ENCODE measurements at regions not wholly inside any gene's neighbourhood (a gene's known extent, or its start where the extent isn't known, plus 50 kb on each side); places are given as distances from the start of the nearest gene placed in this dataset.

GRCh38 chr3:869269-869668 lies 223.6 kb upstream of the CNTN6 start:
- peaks cover 11% of the 10 kb centered on the region for H3K9me3 Mint-ChIP-seq (ENCODE audit: unreplicated experiment)
- no peaks in the 10 kb centered on the region for H3K36me3 Mint-ChIP-seq (ENCODE audit: low read depth, unreplicated experiment)
- no peaks in the 10 kb centered on the region for H3K27me3 Mint-ChIP-seq (ENCODE audit: unreplicated experiment)
- DNase-seq (ENCODE audit: low spot score): no peak
- no peak overlapping the region for H3K4me3 Mint-ChIP-seq (ENCODE audit: unreplicated experiment)
- no peaks in the 10 kb centered on the region for H3K4me1 Mint-ChIP-seq (ENCODE audit: unreplicated experiment)
- TF ChIP-seq, protein P1, sequence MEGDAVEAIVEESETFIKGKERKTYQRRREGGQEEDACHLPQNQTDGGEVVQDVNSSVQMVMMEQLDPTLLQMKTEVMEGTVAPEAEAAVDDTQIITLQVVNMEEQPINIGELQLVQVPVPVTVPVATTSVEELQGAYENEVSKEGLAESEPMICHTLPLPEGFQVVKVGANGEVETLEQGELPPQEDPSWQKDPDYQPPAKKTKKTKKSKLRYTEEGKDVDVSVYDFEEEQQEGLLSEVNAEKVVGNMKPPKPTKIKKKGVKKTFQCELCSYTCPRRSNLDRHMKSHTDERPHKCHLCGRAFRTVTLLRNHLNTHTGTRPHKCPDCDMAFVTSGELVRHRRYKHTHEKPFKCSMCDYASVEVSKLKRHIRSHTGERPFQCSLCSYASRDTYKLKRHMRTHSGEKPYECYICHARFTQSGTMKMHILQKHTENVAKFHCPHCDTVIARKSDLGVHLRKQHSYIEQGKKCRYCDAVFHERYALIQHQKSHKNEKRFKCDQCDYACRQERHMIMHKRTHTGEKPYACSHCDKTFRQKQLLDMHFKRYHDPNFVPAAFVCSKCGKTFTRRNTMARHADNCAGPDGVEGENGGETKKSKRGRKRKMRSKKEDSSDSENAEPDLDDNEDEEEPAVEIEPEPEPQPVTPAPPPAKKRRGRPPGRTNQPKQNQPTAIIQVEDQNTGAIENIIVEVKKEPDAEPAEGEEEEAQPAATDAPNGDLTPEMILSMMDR (IDR thresholded peaks at IDR 0.05; ENCODE audit: unreplicated experiment): no peak
- no peak overlapping the region for H3K27ac Mint-ChIP-seq (ENCODE audit: unreplicated experiment)

DNA sequence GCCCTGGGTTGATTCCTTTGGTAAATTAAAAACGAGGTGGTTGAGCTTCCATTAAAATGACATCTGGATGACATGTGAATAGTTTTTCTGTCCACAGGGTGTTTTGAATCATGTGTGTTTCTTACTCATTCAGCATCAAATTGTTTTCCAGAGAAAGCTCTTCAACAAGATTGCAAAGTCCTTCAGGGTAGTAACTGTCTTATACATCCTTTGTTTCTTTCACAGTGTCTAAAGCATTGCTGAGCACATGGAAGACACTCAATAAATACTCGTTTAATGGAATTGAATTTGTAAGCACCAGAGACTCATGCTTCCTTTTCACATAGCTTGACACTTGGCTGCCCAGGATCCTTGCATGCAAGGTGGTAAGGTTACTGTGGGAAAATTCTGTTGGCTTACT lies 223.1 kb upstream of the CNTN6 start:
- Mint-ChIP-seq H3K36me3 (ENCODE audit: low read depth, unreplicated experiment) (no peaks in the 10 kb centered on the region), H3K4me3 (ENCODE audit: unreplicated experiment) (no peak overlapping the region), H3K27ac (ENCODE audit: unreplicated experiment) (no peak overlapping the region), H3K9me3 (ENCODE audit: unreplicated experiment) (peaks cover 16% of the 10 kb centered on the region), H3K4me1 (ENCODE audit: unreplicated experiment) (no peaks in the 10 kb centered on the region), H3K27me3 (ENCODE audit: unreplicated experiment) (no peaks in the 10 kb centered on the region)
- TF ChIP-seq, protein P1 (IDR thresholded peaks at IDR 0.05; ENCODE audit: unreplicated experiment): no peak
- no peak for DNase-seq (ENCODE audit: low spot score)

DNA sequence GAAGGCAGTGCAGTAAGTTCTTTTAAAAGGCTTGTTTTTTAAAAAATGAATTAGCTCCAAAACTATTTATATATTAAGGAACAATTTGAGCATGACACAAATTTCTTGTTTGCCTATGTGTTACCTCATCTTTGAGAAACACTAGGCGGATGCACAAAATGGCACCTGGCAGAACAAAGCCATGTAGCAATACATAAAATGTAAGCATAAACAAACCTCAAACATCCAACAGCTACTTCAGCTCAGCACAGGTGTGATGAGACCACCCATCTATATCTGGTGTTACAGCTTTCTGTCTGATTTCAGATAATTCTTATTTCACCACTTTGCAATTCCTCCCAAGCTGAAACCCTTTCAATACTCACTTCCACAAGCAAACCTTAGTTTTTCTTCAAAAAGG lies 221.2 kb upstream of the CNTN6 start:
- Mint-ChIP-seq H3K4me1 (ENCODE audit: unreplicated experiment) (no peaks in the 10 kb centered on the region), H3K9me3 (ENCODE audit: unreplicated experiment) (peaks cover 20% of the 10 kb centered on the region), H3K27ac (ENCODE audit: unreplicated experiment) (no peak overlapping the region), H3K4me3 (ENCODE audit: unreplicated experiment) (no peak overlapping the region), H3K36me3 (ENCODE audit: low read depth, unreplicated experiment) (no peaks in the 10 kb centered on the region), H3K27me3 (ENCODE audit: unreplicated experiment) (no peaks in the 10 kb centered on the region)
- no peak for DNase-seq (ENCODE audit: low spot score)
- TF ChIP-seq, protein P1 (IDR thresholded peaks at IDR 0.05; ENCODE audit: unreplicated experiment): no peak

DNA sequence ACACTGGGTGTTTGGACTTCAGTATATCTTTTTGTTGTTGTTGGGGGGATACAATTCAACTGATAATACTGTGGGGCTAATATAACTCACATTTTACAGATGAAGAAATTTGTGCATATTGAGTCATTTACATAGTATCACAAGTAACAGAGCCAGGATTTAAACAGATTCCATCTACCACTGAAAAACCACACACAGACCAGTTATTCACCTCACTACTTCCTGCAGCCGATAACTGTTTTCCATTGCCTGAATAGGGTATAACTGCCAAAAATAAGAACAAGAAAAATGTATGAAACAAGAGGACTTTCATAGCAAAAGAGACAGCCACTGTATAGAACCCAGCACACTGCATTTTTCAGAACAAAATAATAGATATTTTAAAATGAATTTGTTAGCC lies 215.8 kb upstream of the CNTN6 start:
- H3K4me1 Mint-ChIP-seq (ENCODE audit: unreplicated experiment): no peaks in the 10 kb centered on the region
- H3K4me3 Mint-ChIP-seq (ENCODE audit: unreplicated experiment): no peak overlapping the region
- peaks cover 2% of the 10 kb centered on the region for H3K27me3 Mint-ChIP-seq (ENCODE audit: unreplicated experiment)
- H3K36me3 Mint-ChIP-seq (ENCODE audit: low read depth, unreplicated experiment): no peaks in the 10 kb centered on the region
- TF ChIP-seq, protein P1 (IDR thresholded peaks at IDR 0.05; ENCODE audit: unreplicated experiment): no peak
- DNase-seq (ENCODE audit: low spot score): no peak
- H3K9me3 Mint-ChIP-seq (ENCODE audit: unreplicated experiment): peaks cover 37% of the 10 kb centered on the region
- H3K27ac Mint-ChIP-seq (ENCODE audit: unreplicated experiment): no peak overlapping the region

GRCh38 chr3:878746-879145 lies 214.1 kb upstream of the CNTN6 start:
- peaks cover 37% of the 10 kb centered on the region for H3K9me3 Mint-ChIP-seq (ENCODE audit: unreplicated experiment)
- peaks cover 2% of the 10 kb centered on the region for H3K27me3 Mint-ChIP-seq (ENCODE audit: unreplicated experiment)
- TF ChIP-seq, protein P1 (IDR thresholded peaks at IDR 0.05; ENCODE audit: unreplicated experiment): no peak
- H3K36me3 Mint-ChIP-seq (ENCODE audit: low read depth, unreplicated experiment): no peaks in the 10 kb centered on the region
- no peak overlapping the region for H3K4me3 Mint-ChIP-seq (ENCODE audit: unreplicated experiment)
- no peak for DNase-seq (ENCODE audit: low spot score)
- H3K4me1 Mint-ChIP-seq (ENCODE audit: unreplicated experiment): no peaks in the 10 kb centered on the region
- H3K27ac Mint-ChIP-seq (ENCODE audit: unreplicated experiment): no peak overlapping the region

All from endothelial cell (in vitro differentiated cells).